ENCODE measurements at regions not wholly inside any gene's neighbourhood (a gene's known extent, or its start where the extent isn't known, plus 50 kb on each side); places are given as distances from the start of the nearest gene placed in this dataset.

DNA sequence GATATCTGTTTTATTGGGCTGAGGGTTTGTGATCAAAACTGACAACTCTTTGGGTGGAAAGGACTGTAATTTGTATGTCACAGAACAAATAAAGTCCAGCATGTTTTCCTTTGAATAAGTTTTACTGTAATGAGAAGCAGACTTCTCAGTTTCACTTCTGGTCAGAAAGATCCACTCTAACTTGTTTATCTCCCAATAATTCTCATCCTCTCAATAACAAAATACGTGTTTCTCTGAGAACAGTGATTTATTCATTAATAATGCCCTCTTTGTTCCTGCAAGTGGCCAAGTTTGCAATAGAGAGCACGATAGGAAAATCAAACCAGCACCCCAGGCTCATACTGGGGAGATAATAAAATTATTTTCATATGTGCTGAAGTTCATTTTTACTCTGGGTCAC lies 190.6 kb downstream of the CNTN3 start:
- TF ChIP-seq, protein P1, sequence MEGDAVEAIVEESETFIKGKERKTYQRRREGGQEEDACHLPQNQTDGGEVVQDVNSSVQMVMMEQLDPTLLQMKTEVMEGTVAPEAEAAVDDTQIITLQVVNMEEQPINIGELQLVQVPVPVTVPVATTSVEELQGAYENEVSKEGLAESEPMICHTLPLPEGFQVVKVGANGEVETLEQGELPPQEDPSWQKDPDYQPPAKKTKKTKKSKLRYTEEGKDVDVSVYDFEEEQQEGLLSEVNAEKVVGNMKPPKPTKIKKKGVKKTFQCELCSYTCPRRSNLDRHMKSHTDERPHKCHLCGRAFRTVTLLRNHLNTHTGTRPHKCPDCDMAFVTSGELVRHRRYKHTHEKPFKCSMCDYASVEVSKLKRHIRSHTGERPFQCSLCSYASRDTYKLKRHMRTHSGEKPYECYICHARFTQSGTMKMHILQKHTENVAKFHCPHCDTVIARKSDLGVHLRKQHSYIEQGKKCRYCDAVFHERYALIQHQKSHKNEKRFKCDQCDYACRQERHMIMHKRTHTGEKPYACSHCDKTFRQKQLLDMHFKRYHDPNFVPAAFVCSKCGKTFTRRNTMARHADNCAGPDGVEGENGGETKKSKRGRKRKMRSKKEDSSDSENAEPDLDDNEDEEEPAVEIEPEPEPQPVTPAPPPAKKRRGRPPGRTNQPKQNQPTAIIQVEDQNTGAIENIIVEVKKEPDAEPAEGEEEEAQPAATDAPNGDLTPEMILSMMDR (IDR thresholded peaks at IDR 0.05) = no peak
- TF ChIP-seq POLR2A (IDR thresholded peaks at IDR 0.05) = no peak

Data from tibial nerve (tissue), 3 donors.